ENCODE measurements at regions not wholly inside any gene's neighbourhood (a gene's known extent, or its start where the extent isn't known, plus 50 kb on each side); places are given as distances from the start of the nearest gene placed in this dataset.

- Histone ChIP-seq H4K8ac (replicated peaks; ENCODE audit: insufficient read length, low read depth, low read length) (no peak overlapping the region), H3K9me3 (ENCODE audit: control insufficient read depth, low read depth, low read length) (no peaks in the 10 kb centered on the region), H2BK20ac (ENCODE audit: low read depth, low read length, poor library complexity, severe bottlenecking) (no peak overlapping the region), H3K18ac (ENCODE audit: insufficient read length, low read depth, low read length) (no peak overlapping the region), H2BK12ac (ENCODE audit: insufficient read length, low read depth, low read length) (no peak overlapping the region), H2BK15ac (ENCODE audit: low read depth, low read length) (no peak overlapping the region), H3K79me1 (ENCODE audit: insufficient read depth, low read depth, low read length, poor library complexity, severe bottlenecking) (no peaks in the 10 kb centered on the region), H3K4ac (ENCODE audit: low read depth, low read length) (no peak overlapping the region), H3K4me2 (ENCODE audit: insufficient read depth, insufficient read length, low read length) (no peak overlapping the region), H3K9ac (ENCODE audit: extremely low read depth, insufficient read length, low read length) (no peak overlapping the region), H3K79me2 (ENCODE audit: insufficient read depth, low read length) (no peaks in the 10 kb centered on the region), H2AFZ (ENCODE audit: low read length) (no peak overlapping the region), H3K23me2 (ENCODE audit: insufficient read length, low read depth, low read length, poor library complexity, severe bottlenecking) (no peaks in the 10 kb centered on the region), H3K27me3 (ENCODE audit: insufficient read depth, low read length) (no peaks in the 10 kb centered on the region), H3K4me1 (ENCODE audit: insufficient read depth, low read length) (no peaks in the 10 kb centered on the region), H3K14ac (ENCODE audit: insufficient read depth, low read length) (no peak overlapping the region), H4K5ac (ENCODE audit: insufficient read length, low read depth, low read length) (no peak overlapping the region), H2BK5ac (ENCODE audit: insufficient read length, low read length) (no peak overlapping the region), H2AK5ac (ENCODE audit: insufficient read length, low read length) (no peak overlapping the region), H3K56ac (ENCODE audit: insufficient read length, low read depth, low read length) (no peak overlapping the region), H4K20me1 (ENCODE audit: control insufficient read depth, insufficient read depth, insufficient read length) (no peaks in the 10 kb centered on the region), H4K91ac (ENCODE audit: insufficient read length, low read depth, low read length) (no peak overlapping the region), H3K23ac (ENCODE audit: insufficient read length, low read depth, low read length) (no peak overlapping the region), H3K27ac (ENCODE audit: insufficient read length, low read depth, low read length) (no peak overlapping the region), H3T11ph (ENCODE audit: low read length) (no peak overlapping the region), H2BK120ac (ENCODE audit: low read depth, low read length, poor library complexity, severe bottlenecking) (no peak overlapping the region)
- no CpG with 5 or more reads among the region's 4 CpGs for WGBS (ENCODE audit: extremely low coverage, insufficient read length, low lambda C conversion rate)
- Mint-ChIP-seq H3K4me3 (no peak overlapping the region), H3K36me3 (ENCODE audit: insufficient read depth in 1 of 3, low read depth in 3 of 3) (no peaks in the 10 kb centered on the region), H3K4me1 (peaks cover 0 to 2% of the 10 kb centered on the region in 2 experiments; a peak in 1 of 4 replicates), H3K9me3 (no peaks in the 10 kb centered on the region), H3K27me3 (ENCODE audit: low read depth) (no peaks in the 10 kb centered on the region; the same call in 1 of the 2 replicates), H3K27ac (no peak overlapping the region)
- TF ChIP-seq CTCF (conservative IDR thresholded peaks at IDR 0.05) = peak; percentile 69
- no peak for DNase-seq
These were observed 136.6 kb upstream of the ZNF648 start for GRCh38 chr1:182198006-182198605.

Data from H9 (cell line).